Activated B cell treated with CpG ODN at 0.5 μM for 24 hours (primary cell): ENCODE measurements at regions not wholly inside any gene's neighbourhood (a gene's known extent, or its start where the extent isn't known, plus 50 kb on each side); places are given as distances from the start of the nearest gene placed in this dataset.

ENCODE experiments used
- ATAC-seq: fragments of 200-7000 bp; cut with Tn5 transposase; one replicate; pipeline ENCODE4 v1.10.0; 2021; ENCODE audit warnings: low read depth, mild to moderate bottlenecking, moderate library complexity
- CTCF ChIA-PET: fragments of 350-600 bp; sonication (Branson Sonifier 250); formaldehyde crosslinking; loops from one replicate; lab custom pipeline; 2021; ENCODE audit warnings: antibody characterized with exemption; lab: Charles Lee
- POLR2A ChIA-PET: fragments of 350-600 bp; sonication (Branson Sonifier 250); formaldehyde crosslinking; loops from one replicate; lab custom pipeline; 2021; ENCODE audit warnings: antibody characterized with exemption; lab: Charles Lee
- DNase-seq: peaks from one replicate; pipeline ENCODE4 v3.0.0; 2022
- H3K27ac Mint-ChIP-seq: one replicate; pipeline ENCODE4 v1.8.0; 2020; ENCODE audit warnings: mixed read lengths
- H3K27me3 Mint-ChIP-seq: one replicate; pipeline ENCODE4 v1.8.0; 2021; ENCODE audit warnings: mixed read lengths
- H3K36me3 Mint-ChIP-seq: one replicate; pipeline ENCODE4 v1.8.0; 2021; ENCODE audit warnings: low read depth, mixed read lengths
- H3K4me1 Mint-ChIP-seq: one replicate; pipeline ENCODE4 v1.8.0; 2021; ENCODE audit warnings: mixed read lengths
- H3K4me3 Mint-ChIP-seq: one replicate; pipeline ENCODE4 v1.8.0; 2020; ENCODE audit warnings: mild to moderate bottlenecking, mixed read lengths
- H3K9me3 Mint-ChIP-seq: one replicate; pipeline ENCODE4 v1.8.0; 2020; ENCODE audit warnings: mixed read lengths
- CTCF ChIP-seq: fragments of 200-600 bp; IDR thresholded peaks from one replicate; pipeline ENCODE4 v1.8.0; 2022; ENCODE audit warnings: antibody characterized with exemption, mild to moderate bottlenecking
- intact Hi-C: fragments of 100-400 bp; cut with micrococcal nuclease; formaldehyde crosslinking; loops from one replicate; pipeline ENCODE4 v1.15.1; 2024

DNA sequence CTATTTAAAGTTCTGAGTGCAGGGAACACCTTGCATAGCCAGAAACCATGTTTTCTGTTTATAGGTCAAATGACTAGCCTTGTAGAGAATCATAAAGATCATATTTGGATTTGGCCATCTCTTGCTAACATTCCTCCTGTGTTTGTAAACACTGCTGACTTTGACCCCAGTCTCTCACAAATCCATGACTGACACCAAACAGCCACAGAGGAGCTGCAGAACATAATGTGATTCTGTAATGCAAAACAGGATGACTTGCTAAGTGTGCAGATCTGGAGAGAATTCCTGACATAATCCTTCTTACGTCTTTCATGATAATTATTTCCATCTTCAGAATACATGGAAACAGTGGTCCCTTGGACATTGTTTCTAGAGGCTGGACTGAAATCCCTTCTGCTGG, 211.8 kb downstream of the BMP4 start:
- ChIA-PET POLR2A (no interaction called here), CTCF (no interaction called here)
- H3K4me1 Mint-ChIP-seq, result no peaks in the 10 kb centered on the region
- H3K27ac Mint-ChIP-seq, result no peak overlapping the region
- no peak for TF ChIP-seq CTCF
- intact Hi-C loops, result no loop called here
- peaks cover 2% of the 10 kb centered on the region for H3K27me3 Mint-ChIP-seq
- ATAC-seq (no peak), DNase-seq (no peak)
- H3K36me3 Mint-ChIP-seq, result no peaks in the 10 kb centered on the region
- H3K4me3 Mint-ChIP-seq, result no peak overlapping the region
- no peaks in the 10 kb centered on the region for H3K9me3 Mint-ChIP-seq

GRCh38 chr14:53743371-53743770, 213.3 kb downstream of the BMP4 start:
- H3K27ac Mint-ChIP-seq, result no peak overlapping the region
- intact Hi-C loops, result no loop called here
- no peak overlapping the region for H3K4me3 Mint-ChIP-seq
- POLR2A ChIA-PET, result no interaction called here
- DNase-seq (no peak), ATAC-seq (no peak)
- no peaks in the 10 kb centered on the region for H3K4me1 Mint-ChIP-seq
- CTCF ChIA-PET, result no interaction called here
- TF ChIP-seq CTCF, result no peak
- H3K36me3 Mint-ChIP-seq, result no peaks in the 10 kb centered on the region
- peaks cover 2% of the 10 kb centered on the region for H3K27me3 Mint-ChIP-seq
- no peaks in the 10 kb centered on the region for H3K9me3 Mint-ChIP-seq

- intact Hi-C loops, result no loop called here
- Mint-ChIP-seq H3K4me1 (no peaks in the 10 kb centered on the region), H3K4me3 (no peak overlapping the region)
Observed at GRCh38 chr14:53742233-53742620, 214.4 kb downstream of the BMP4 start.

DNA sequence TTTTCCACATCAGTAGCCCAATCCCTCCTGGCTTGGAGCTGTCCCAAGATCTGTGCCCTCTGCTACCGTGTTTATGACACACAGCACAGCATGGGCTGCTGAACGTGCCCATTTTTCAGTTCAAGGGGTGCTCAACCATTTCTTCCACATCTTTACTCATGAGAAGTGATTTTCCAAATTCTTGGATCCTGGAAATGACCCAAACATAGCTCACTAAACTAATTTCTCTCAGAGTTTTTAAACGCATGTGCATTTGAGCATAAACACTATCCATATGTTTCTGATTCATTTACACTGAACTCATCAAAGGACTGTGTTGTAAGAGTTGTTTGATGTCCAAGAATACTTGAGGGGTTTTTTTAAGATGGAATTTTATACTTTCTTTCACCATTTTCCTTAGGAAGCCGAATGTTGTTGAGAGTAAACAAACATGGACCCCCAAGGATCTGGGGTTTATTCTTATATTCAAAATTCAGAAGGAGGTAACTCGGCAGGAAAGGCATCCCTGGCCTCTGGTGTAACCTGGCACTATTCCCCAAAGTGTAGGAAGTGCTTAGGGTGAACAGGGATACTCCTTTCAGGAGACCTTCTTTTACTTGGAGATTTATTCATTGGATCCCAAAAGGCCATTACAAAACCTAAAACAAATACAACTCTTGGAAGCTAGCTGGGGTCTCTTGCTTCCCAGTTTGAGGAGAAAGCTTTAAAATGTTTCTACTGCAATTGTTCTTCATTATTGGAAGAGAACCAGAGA, 215.0 kb downstream of the BMP4 start:
- TF ChIP-seq CTCF, result no peak
- H3K27ac Mint-ChIP-seq, result no peak overlapping the region
- no peaks in the 10 kb centered on the region for H3K27me3 Mint-ChIP-seq
- CTCF ChIA-PET, result no interaction called here
- H3K36me3 Mint-ChIP-seq, result no peaks in the 10 kb centered on the region
- no peaks in the 10 kb centered on the region for H3K4me1 Mint-ChIP-seq
- H3K9me3 Mint-ChIP-seq, result no peaks in the 10 kb centered on the region
- intact Hi-C loops, result no loop called here
- no peak overlapping the region for H3K4me3 Mint-ChIP-seq
- POLR2A ChIA-PET, result no interaction called here
- ATAC-seq (no peak), DNase-seq (no peak)

More at GRCh38 chr14:53742233-53742620, 214.4 kb downstream of the BMP4 start:
- Mint-ChIP-seq H3K36me3 (no peaks in the 10 kb centered on the region), H3K9me3 (no peaks in the 10 kb centered on the region), H3K27ac (no peak overlapping the region), H3K27me3 (peaks cover 2% of the 10 kb centered on the region)
- ATAC-seq (no peak), DNase-seq (no peak)
- POLR2A ChIA-PET, result no interaction called here
- CTCF ChIA-PET, result no interaction called here
- no peak for TF ChIP-seq CTCF

GRCh38 chr14:53740570-53740969, 216.1 kb downstream of the BMP4 start:
- H3K27me3 Mint-ChIP-seq, result no peaks in the 10 kb centered on the region

More at GRCh38 chr14:53740570-53740969, 216.1 kb downstream of the BMP4 start:
- Mint-ChIP-seq H3K4me1 (no peaks in the 10 kb centered on the region), H3K9me3 (no peaks in the 10 kb centered on the region), H3K36me3 (no peaks in the 10 kb centered on the region), H3K27ac (no peak overlapping the region), H3K4me3 (no peak overlapping the region)
- ATAC-seq (no peak), DNase-seq (no peak)
- TF ChIP-seq CTCF, result no peak
- ChIA-PET POLR2A (no interaction called here), CTCF (no interaction called here)
- intact Hi-C loops, result no loop called here
